ENCODE measurements at regions not wholly inside any gene's neighbourhood (a gene's known extent, or its start where the extent isn't known, plus 50 kb on each side); places are given as distances from the start of the nearest gene placed in this dataset.

DNA sequence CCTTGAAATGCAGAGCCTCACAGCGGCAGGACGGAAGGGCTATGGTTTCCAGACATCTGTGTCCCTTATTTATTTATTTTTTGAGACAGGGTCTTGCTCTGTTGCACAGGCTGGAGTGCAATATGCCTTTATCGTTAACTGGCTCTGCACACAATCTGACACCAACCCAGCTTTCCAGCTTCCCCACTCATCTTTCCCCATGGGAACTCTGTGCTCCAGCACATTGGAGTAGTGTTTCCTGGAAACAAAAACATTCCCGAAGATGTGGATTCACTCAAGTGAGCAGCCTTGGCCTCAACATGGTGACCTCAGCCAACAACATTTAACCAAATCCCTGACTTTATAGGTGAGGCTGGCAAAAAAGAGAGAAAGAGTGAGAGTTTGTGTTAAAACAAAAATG lies 307.1 kb downstream of the TMEM114 start:
- DNase-seq (ENCODE audit: low read depth in 2 of 3, low spot score in 1 of 3), result no peak

DNA sequence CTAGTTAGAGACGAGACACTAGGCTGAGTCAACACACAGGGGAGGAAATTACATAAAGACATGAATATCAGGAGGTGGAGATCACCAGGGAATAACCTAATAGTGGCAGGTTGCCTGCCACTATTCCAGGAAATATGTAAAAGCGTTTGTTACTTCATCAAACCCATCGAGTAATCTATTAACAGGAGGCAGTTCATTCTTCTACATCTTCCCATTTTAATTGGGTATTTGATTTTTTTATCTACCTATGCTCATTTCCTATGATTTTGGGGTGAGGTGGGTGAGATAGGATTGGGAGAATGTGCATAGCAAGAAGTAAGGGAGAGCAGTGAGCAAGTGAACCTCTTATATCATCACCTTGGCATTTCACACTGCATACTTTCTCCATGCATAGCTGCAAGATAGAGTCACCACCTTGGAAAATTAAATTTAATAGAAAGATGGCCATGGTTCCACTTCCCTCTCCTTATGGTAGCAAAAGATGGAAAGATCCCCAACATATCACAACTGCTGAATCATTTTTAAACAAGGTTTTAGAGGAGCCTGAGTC lies 312.2 kb downstream of the TMEM114 start:
- no peak for DNase-seq (ENCODE audit: low read depth in 2 of 3, low spot score in 1 of 3)

- DNase-seq (ENCODE audit: low read depth in 2 of 3, low spot score in 1 of 3), result no peak
Measured at GRCh38 chr16:8271344-8271743, 319.0 kb downstream of the TMEM114 start.

DNA sequence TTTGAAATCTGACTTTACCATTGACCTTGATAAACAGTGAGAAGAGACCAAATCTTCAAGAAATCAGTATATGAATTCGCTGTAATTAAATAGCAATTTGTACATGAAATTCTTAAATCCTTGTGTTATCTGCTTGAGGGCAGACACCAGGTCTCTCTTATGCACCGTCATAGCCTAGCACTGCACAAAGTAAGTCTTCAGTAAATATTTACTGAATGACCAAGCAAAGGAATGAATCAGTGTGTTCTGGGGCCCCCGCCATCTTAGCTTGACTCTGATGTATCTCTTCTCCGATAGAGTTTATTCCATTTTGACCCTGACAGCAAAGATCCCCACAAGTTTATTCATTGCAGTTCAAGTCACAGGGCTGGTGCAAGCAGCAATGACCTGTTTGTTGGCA lies 328.0 kb downstream of the TMEM114 start:
- no peak for DNase-seq (ENCODE audit: low read depth in 2 of 3, low spot score in 1 of 3)

- DNase-seq (ENCODE audit: low read depth in 2 of 3, low spot score in 1 of 3), result no peak
Measured at GRCh38 chr16:8260140-8260539, 330.2 kb downstream of the TMEM114 start.

GRCh38 chr16:8258523-8258922 lies 331.8 kb downstream of the TMEM114 start:
- no peak for DNase-seq (ENCODE audit: low read depth in 2 of 3, low spot score in 1 of 3)

GRCh38 chr16:8257561-8257960 lies 332.8 kb downstream of the TMEM114 start:
- no peak for DNase-seq (ENCODE audit: low read depth in 2 of 3, low spot score in 1 of 3)

DNA sequence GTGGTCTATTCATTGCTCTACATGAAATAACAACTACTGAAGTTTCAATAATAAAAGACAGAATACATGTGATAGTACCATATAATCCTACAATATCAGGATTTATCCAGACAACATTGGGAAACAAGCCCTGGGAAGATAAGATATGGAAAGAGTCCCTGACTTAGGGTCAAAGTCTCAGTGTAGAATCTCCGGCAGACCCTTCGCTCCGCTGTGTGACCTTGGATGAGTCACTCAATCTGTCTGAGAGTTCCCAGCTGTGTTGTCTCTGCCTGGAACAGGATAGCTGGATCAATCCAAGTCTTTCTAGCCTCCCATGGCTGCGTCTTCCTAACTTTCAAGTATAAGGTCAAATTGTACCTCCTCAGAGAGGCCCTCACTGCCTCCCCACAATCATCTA lies 335.9 kb downstream of the TMEM114 start:
- DNase-seq (ENCODE audit: low read depth in 2 of 3, low spot score in 1 of 3), result no peak

DNA sequence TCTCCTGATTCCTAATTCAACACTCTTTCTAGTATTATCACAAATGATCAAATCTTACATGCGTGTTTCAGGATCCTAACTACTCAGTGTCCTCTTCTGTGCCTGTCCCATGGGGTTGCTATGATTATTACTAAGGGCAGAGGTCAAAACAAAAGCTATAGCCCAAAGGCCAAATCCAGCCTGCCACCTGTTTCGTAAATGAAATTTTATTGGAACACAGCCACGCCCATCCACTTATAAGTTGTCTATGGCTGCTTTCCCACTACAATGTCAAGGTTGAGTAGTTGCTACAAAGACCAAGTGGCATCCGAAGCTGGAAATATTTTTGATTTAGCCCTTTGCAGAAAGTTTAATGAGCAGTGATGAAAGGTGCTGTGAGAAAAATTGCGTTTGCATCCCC lies 336.6 kb downstream of the TMEM114 start:
- DNase-seq (ENCODE audit: low read depth in 2 of 3, low spot score in 1 of 3), result no peak

- no peak for DNase-seq (ENCODE audit: low read depth in 2 of 3, low spot score in 1 of 3)
Measured at GRCh38 chr16:8251727-8252126, 338.6 kb downstream of the TMEM114 start.

- no peak for DNase-seq (ENCODE audit: low read depth in 2 of 3, low spot score in 1 of 3)
Measured at GRCh38 chr16:8251298-8251697, 339.0 kb downstream of the TMEM114 start.

- no peak for DNase-seq (ENCODE audit: low read depth in 2 of 3, low spot score in 1 of 3)
Measured at GRCh38 chr16:8247993-8248392, 342.3 kb downstream of the TMEM114 start.

DNA sequence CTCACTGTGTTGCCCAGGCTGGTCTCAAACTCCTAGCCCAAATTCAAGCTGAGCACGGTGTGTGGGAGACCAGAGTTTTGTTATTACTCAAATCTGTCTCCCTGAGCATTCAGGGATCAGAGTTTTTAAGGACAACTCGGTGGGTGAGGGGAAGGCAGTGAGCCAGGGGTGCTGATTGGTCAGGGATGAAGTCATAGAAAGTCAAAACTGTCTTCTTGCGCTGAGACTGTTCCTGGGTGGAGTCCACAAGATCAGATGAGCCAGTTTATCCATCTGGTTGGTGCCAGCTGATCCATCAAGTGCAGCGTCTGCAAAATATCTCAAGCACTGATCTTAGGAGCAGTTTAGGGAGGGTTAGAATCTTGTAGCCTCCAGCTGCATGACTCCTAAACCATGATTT lies 346.3 kb downstream of the TMEM114 start:
- DNase-seq (ENCODE audit: low read depth in 2 of 3, low spot score in 1 of 3), result no peak

GRCh38 chr16:8241408-8241807 lies 348.9 kb downstream of the TMEM114 start:
- no peak for DNase-seq (ENCODE audit: low read depth in 2 of 3, low spot score in 1 of 3)

GRCh38 chr16:8239443-8239842 lies 350.9 kb downstream of the TMEM114 start:
- no peak for DNase-seq (ENCODE audit: low read depth in 2 of 3, low spot score in 1 of 3)

DNA sequence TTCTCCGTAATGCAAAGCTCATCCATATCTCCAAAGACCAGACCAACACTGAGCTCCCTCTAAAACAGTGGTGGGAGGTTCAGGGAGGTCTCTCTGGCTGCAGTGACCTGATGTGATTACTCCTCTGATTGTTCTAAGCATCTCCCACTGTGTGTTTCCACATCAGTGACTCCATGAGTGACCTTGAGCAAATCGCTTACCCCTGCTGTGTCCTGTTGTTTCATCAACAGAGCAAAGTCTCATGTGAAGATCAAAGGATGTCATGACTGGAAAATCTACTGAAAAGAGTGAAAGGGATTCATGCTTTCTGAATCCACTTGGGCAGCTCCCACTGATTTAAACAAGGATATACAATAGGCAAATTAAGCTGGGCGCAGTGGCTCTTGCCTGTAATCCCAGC lies 352.9 kb downstream of the TMEM114 start:
- no peak for DNase-seq (ENCODE audit: low read depth in 2 of 3, low spot score in 1 of 3)

- no peak for DNase-seq (ENCODE audit: low read depth in 2 of 3, low spot score in 1 of 3)
Measured at GRCh38 chr16:8236816-8237215, 353.5 kb downstream of the TMEM114 start.

DNA sequence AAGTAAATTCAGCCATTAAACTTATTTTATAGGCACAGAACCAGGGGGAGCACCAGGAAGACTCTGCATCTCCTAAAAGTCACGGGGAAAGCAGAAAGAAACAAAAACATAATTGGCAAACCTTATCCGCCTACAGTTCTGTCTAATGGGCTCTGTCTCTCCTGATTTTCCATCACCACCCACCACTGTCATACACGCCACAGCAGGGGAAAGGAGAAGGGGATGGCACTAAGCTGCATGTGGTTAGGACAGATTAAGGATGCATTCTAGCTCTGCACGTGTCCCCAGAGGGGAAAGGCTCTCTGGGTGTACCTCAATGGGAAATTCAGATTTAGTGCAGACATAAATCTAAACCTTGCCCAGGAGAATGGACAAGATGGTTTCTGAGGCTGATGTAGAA lies 359.8 kb downstream of the TMEM114 start:
- DNase-seq (ENCODE audit: low read depth in 2 of 3, low spot score in 1 of 3), result no peak

GRCh38 chr16:8229011-8229520 lies 361.2 kb downstream of the TMEM114 start:
- DNase-seq (ENCODE audit: low read depth in 2 of 3, low spot score in 1 of 3), result no peak

DNA sequence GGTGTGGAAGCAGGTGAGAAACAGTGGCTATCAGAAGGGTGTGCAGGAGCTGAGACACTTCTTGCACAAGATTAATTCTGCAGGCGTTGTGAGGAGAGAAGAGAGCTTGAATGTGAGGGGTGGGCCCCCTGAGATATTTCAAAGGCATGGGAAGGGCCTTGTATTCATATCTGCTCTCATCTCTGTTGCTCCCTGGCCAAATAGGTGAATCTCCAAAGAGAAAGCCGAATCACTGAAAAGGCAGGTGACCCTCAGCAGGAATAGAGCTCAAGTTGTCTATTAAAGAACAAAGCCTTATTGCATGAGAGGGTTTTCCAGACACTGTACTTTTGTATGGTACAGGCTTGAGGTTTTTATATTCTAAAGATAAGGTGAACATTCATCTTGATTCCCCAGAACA lies 373.1 kb downstream of the TMEM114 start:
- no peak for DNase-seq (ENCODE audit: low read depth in 2 of 3, low spot score in 1 of 3)

GRCh38 chr16:8204769-8205168 lies 385.5 kb downstream of the TMEM114 start:
- no peak for DNase-seq (ENCODE audit: low read depth in 2 of 3, low spot score in 1 of 3)

- DNase-seq (ENCODE audit: low read depth in 2 of 3, low spot score in 1 of 3), result no peak
Measured at GRCh38 chr16:8204096-8204495, 386.2 kb downstream of the TMEM114 start.

GRCh38 chr16:8203101-8203500 lies 387.2 kb downstream of the TMEM114 start:
- no peak for DNase-seq (ENCODE audit: low read depth in 2 of 3, low spot score in 1 of 3)

DNA sequence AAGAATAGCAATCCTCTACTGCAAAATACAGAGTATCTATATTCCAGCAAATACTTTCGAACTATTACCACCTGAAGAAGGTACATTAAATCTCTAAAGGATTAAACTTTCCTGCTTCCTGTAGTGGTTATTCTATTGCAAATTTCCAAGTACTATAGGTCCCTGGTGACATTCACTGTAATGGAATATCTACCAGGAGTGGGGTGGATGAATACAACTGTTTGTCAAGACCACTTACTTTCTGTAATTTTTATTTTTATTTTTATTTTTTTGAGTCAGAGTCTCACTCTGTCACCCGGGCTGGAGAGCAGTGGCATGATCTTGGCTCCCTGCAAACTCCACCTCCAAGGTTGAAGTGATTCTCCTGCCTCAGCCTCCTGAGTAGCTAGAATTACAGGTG lies 389.5 kb downstream of the TMEM114 start:
- no peak for DNase-seq (ENCODE audit: low read depth in 2 of 3, low spot score in 1 of 3)

All from stimulated activated CD4-positive, alpha-beta T cell treated with anti-CD3 and anti-CD28 coated beads, Interleukin-12 subunit alpha, Interleukin-12 subunit beta, amount 100 ng/mL, for 48 hours (primary cell).